ENCODE measurements at regions not wholly inside any gene's neighbourhood (a gene's known extent, or its start where the extent isn't known, plus 50 kb on each side); places are given as distances from the start of the nearest gene placed in this dataset.

- no peak for TF ChIP-seq CTCF (IDR thresholded peaks at IDR 0.05; ENCODE audit: low read length)
- no peak for TF ChIP-seq EZH2 (IDR thresholded peaks at IDR 0.05; ENCODE audit: borderline replicate concordance, low read length)
Measured at GRCh38 chr20:4318891-4319290, 69.8 kb upstream of the ADRA1D start.
